ENCODE measurements at regions not wholly inside any gene's neighbourhood (a gene's known extent, or its start where the extent isn't known, plus 50 kb on each side); places are given as distances from the start of the nearest gene placed in this dataset.

DNA sequence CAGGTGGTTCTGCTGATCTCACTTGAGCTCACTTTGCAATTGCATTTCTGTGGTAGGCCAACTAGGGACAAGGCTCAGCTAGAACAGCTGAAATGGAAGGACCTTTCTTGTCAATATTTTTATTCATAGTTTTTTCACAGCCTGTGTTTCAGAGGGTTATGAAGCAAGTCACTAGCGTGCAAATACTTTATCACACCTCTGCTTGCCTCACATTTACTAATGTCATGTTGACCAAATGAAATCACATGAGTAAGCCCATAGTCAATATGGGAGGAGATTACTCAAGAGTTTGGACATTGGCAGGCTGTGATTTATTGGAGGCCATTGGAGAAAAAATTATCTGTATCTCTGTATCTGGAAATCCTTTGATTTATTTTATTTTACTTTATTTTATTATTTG lies 628.3 kb upstream of the EPHA5 start:
- Histone ChIP-seq H3K9me2 (ENCODE audit: insufficient read depth, low read length) (no peaks in the 10 kb centered on the region), H3K79me2 (ENCODE audit: insufficient read depth, low read depth, low read length) (no peaks in the 10 kb centered on the region), H3K4me3 (ENCODE audit: low read depth, low read length, poor library complexity, severe bottlenecking) (no peak overlapping the region), H3K36me3 (ENCODE audit: insufficient read depth, low read length) (no peaks in the 10 kb centered on the region), H2AFZ (ENCODE audit: low read length) (no peak overlapping the region), H4K20me1 (ENCODE audit: insufficient read depth, low read length) (no peaks in the 10 kb centered on the region), H3K4me1 (ENCODE audit: insufficient read depth, low read length, poor library complexity, severe bottlenecking) (no peaks in the 10 kb centered on the region), H3K27ac (ENCODE audit: low read depth, low read length, poor library complexity, severe bottlenecking) (no peak overlapping the region), H3K9me3 (ENCODE audit: low read length) (no peaks in the 10 kb centered on the region), H3K4me2 (ENCODE audit: low read length) (no peak overlapping the region)
- TF ChIP-seq, protein P1, sequence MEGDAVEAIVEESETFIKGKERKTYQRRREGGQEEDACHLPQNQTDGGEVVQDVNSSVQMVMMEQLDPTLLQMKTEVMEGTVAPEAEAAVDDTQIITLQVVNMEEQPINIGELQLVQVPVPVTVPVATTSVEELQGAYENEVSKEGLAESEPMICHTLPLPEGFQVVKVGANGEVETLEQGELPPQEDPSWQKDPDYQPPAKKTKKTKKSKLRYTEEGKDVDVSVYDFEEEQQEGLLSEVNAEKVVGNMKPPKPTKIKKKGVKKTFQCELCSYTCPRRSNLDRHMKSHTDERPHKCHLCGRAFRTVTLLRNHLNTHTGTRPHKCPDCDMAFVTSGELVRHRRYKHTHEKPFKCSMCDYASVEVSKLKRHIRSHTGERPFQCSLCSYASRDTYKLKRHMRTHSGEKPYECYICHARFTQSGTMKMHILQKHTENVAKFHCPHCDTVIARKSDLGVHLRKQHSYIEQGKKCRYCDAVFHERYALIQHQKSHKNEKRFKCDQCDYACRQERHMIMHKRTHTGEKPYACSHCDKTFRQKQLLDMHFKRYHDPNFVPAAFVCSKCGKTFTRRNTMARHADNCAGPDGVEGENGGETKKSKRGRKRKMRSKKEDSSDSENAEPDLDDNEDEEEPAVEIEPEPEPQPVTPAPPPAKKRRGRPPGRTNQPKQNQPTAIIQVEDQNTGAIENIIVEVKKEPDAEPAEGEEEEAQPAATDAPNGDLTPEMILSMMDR (conservative IDR thresholded peaks at IDR 0.05; ENCODE audit: low read length), result no peak
- TF ChIP-seq EZH2phosphoT487 (IDR thresholded peaks at IDR 0.05; ENCODE audit: borderline replicate concordance, low read depth, low read length), result no peak
- intact Hi-C loops (cut with micrococcal nuclease; ENCODE audit: unreplicated experiment), result no loop called here
- BruUV-seq (replicated peaks), result no TSS peak
- no peak for DNase-seq (ENCODE audit: low spot score)
- ChIA-PET POLR2A (interaction anchor here (1.0 to 1.6 kb wide), 3 partner anchors 9 to 12 kb away, joined by 3 to 7 read pairs (median 4); no protein-coding TSS in a partner anchor), CTCF (ENCODE audit: unreplicated experiment) (no interaction called here)

DNA sequence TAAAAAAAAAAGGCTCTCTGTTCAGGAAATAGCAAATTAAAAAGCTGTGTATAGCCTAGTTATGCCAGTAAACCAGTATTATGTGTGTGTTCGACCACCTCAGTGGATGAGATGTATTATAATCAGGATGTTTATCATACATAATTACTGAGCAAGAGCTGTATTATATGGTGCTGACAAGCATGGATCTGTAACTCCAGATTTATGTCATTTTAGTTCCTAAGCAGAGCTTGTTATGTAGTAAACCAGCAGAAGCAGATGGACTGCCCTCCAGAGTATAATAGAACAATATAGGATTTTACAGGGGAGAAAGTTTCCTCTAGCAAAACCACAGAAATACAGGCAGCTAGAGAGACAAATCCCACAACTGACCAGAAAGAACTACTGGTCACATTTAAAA lies 627.4 kb upstream of the EPHA5 start:
- TF ChIP-seq, protein P1 (conservative IDR thresholded peaks at IDR 0.05; ENCODE audit: low read length), result no peak
- no peak for TF ChIP-seq EZH2phosphoT487 (IDR thresholded peaks at IDR 0.05; ENCODE audit: borderline replicate concordance, low read depth, low read length)
- H2AFZ ChIP-seq (ENCODE audit: low read length), result no peak overlapping the region
- no peak overlapping the region for H3K4me3 ChIP-seq (ENCODE audit: low read depth, low read length, poor library complexity, severe bottlenecking)
- POLR2A ChIA-PET, result interaction anchor here (0.9 to 1.6 kb wide), 4 partner anchors 9 to 173 kb away, joined by 3 to 7 read pairs (median 4); no protein-coding TSS in a partner anchor
- CTCF ChIA-PET (ENCODE audit: unreplicated experiment), result no interaction called here
- no peak overlapping the region for H3K4me2 ChIP-seq (ENCODE audit: low read length)
- H3K4me1 ChIP-seq (ENCODE audit: insufficient read depth, low read length, poor library complexity, severe bottlenecking), result no peaks in the 10 kb centered on the region
- H4K20me1 ChIP-seq (ENCODE audit: insufficient read depth, low read length), result no peaks in the 10 kb centered on the region
- no peaks in the 10 kb centered on the region for H3K79me2 ChIP-seq (ENCODE audit: insufficient read depth, low read depth, low read length)
- DNase-seq (ENCODE audit: low spot score), result no peak
- H3K9me2 ChIP-seq (ENCODE audit: insufficient read depth, low read length), result no peaks in the 10 kb centered on the region
- H3K9me3 ChIP-seq (ENCODE audit: low read length), result no peaks in the 10 kb centered on the region
- intact Hi-C loops (cut with micrococcal nuclease; ENCODE audit: unreplicated experiment), result no loop called here
- no TSS peak for BruUV-seq (replicated peaks)
- H3K36me3 ChIP-seq (ENCODE audit: insufficient read depth, low read length), result no peaks in the 10 kb centered on the region
- H3K27ac ChIP-seq (ENCODE audit: low read depth, low read length, poor library complexity, severe bottlenecking), result no peak overlapping the region

DNA sequence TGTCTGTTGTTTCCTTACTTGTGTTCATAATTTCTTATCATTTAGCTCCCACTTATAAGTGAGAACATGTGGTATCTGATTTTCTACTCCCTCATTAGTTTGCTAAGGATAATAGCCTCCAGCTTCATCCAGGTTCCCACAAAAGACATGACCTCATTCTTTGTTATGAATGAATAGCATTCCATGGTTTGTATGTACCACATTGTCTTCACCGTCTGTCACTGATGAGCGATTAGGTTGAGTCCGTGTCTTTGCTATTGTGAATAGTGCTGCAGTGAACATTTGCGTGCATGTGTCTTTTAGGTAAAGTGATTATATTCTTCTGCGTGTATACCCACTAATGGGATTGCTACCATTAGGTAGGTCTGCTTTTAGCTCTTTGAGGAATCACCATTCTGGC lies 624.3 kb upstream of the EPHA5 start:
- ChIA-PET POLR2A (interaction anchor here (0.6 kb wide), 1 partner anchor 776 kb away, joined by 3 read pairs; no protein-coding TSS in a partner anchor), CTCF (ENCODE audit: unreplicated experiment) (no interaction called here)
- TF ChIP-seq EZH2phosphoT487 (IDR thresholded peaks at IDR 0.05; ENCODE audit: borderline replicate concordance, low read depth, low read length), result no peak
- TF ChIP-seq, protein P1 (conservative IDR thresholded peaks at IDR 0.05; ENCODE audit: low read length), result no peak
- no peaks in the 10 kb centered on the region for H3K9me3 ChIP-seq (ENCODE audit: low read length)
- no peak overlapping the region for H3K4me3 ChIP-seq (ENCODE audit: low read depth, low read length, poor library complexity, severe bottlenecking)
- intact Hi-C loops (cut with micrococcal nuclease; ENCODE audit: unreplicated experiment), result no loop called here
- no peak for DNase-seq (ENCODE audit: low spot score)
- BruUV-seq (replicated peaks), result no TSS peak
- H3K27ac ChIP-seq (ENCODE audit: low read depth, low read length, poor library complexity, severe bottlenecking), result no peak overlapping the region
- no peak overlapping the region for H3K4me2 ChIP-seq (ENCODE audit: low read length)
- no peaks in the 10 kb centered on the region for H3K4me1 ChIP-seq (ENCODE audit: insufficient read depth, low read length, poor library complexity, severe bottlenecking)
- no peaks in the 10 kb centered on the region for H3K79me2 ChIP-seq (ENCODE audit: insufficient read depth, low read depth, low read length)
- no peaks in the 10 kb centered on the region for H4K20me1 ChIP-seq (ENCODE audit: insufficient read depth, low read length)
- no peaks in the 10 kb centered on the region for H3K9me2 ChIP-seq (ENCODE audit: insufficient read depth, low read length)
- H3K36me3 ChIP-seq (ENCODE audit: insufficient read depth, low read length), result no peaks in the 10 kb centered on the region
- H2AFZ ChIP-seq (ENCODE audit: low read length), result no peak overlapping the region

Data from OCI-LY7 (cell line).